IMR-90 (cell line): ENCODE measurements at regions not wholly inside any gene's neighbourhood (a gene's known extent, or its start where the extent isn't known, plus 50 kb on each side); places are given as distances from the start of the nearest gene placed in this dataset.

Experiments used
- BHLHE40 ChIP-seq: fragments of 150-350 bp; IDR thresholded peaks from 2 replicates; pipeline ENCODE4 v1.6.1; 2016; ENCODE audit warnings: mild to moderate bottlenecking, low read depth, low read length
- CEBPB ChIP-seq: IDR thresholded peaks from 2 replicates; pipeline ENCODE4 v1.6.1; 2012; ENCODE audit warnings: low read depth, low read length, improper control_type of control experiment
- CTCF ChIP-seq: conservative IDR thresholded peaks from 2 replicates; pipeline ENCODE4 v1.5.1; 2012; ENCODE audit warnings: mild to moderate bottlenecking, low read depth, low read length, improper control_type of control experiment
- MAFK ChIP-seq: IDR thresholded peaks from 2 replicates; pipeline ENCODE4 v1.6.1; 2012; ENCODE audit warnings: low read depth, low read length, improper control_type of control experiment
- MXI1 ChIP-seq: IDR thresholded peaks from 2 replicates; pipeline ENCODE4 v1.6.1; 2012; ENCODE audit warnings: low read depth, mild to moderate bottlenecking, low read length, moderate library complexity, borderline replicate concordance
- NFE2L2 ChIP-seq: fragments of 150-350 bp; IDR thresholded peaks from 2 replicates; pipeline ENCODE4 v1.6.1; 2016; ENCODE audit warnings: low read depth, mild to moderate bottlenecking, low read length
- POLR2A ChIP-seq: IDR thresholded peaks from 2 replicates; pipeline ENCODE4 v1.6.1; 2012; ENCODE audit warnings: mild to moderate bottlenecking, low read depth, low read length
- RAD21 ChIP-seq: IDR thresholded peaks from 2 replicates; pipeline ENCODE4 v1.6.1; 2012; ENCODE audit warnings: low read length, improper control_type of control experiment
- RCOR1 ChIP-seq: IDR thresholded peaks from 2 replicates; pipeline ENCODE4 v1.6.1; 2012; ENCODE audit warnings: mild to moderate bottlenecking, low read length, improper control_type of control experiment; ENCODE audit not compliant: insufficient replicate concordance
- RFX5 ChIP-seq: IDR thresholded peaks from 2 replicates; pipeline ENCODE4 v1.8.0; 2012; ENCODE audit warnings: low read depth, mild to moderate bottlenecking, low read length, moderate library complexity
- USF2 ChIP-seq: fragments of 150-350 bp; IDR thresholded peaks from 2 replicates; pipeline ENCODE4 v1.6.1; 2017; ENCODE audit warnings: mild to moderate bottlenecking, antibody characterized with exemption, low read length, low read depth

- TF ChIP-seq USF2 (no peak), CTCF (no peak), RFX5 (no peak), NFE2L2 (no peak), POLR2A (no peak), RCOR1 (no peak), MAFK (no peak), MXI1 (no peak), BHLHE40 (no peak), CEBPB (no peak), RAD21 (no peak)
Measured at GRCh38 chr15:62377736-62378480, 212.8 kb upstream of the C2CD4B start.
